MCF 10A (cell line): ENCODE measurements at regions not wholly inside any gene's neighbourhood (a gene's known extent, or its start where the extent isn't known, plus 50 kb on each side); places are given as distances from the start of the nearest gene placed in this dataset.

Source experiments
- BruUV-seq: library from RNA; stranded (reverse); fragments of 400-500 nt; replicated peaks from 2 replicates; lab custom pipeline; 2021; lab: Mats Ljungman, UMichigan
- CTCF ChIA-PET: fragments of 300-600 bp; sonication (Branson Sonifier 250); formaldehyde crosslinking; extraction: SDS; loops from one replicate; lab custom pipeline; 2021; ENCODE audit warnings: antibody characterized with exemption, inconsistent platforms; lab: Yijun Ruan, JAX
- POLR2A ChIA-PET: fragments of 300-600, 350-650 bp; sonication (Branson Sonifier 250); formaldehyde crosslinking; extraction: SDS; loops from one replicate; lab custom pipeline; 2020; ENCODE audit warnings: antibody characterized with exemption, inconsistent platforms; lab: Yijun Ruan, JAX
- DNase-seq: peaks from one replicate; pipeline ENCODE4 v3.0.0-alpha.2; 2018; ENCODE audit not compliant: unreplicated experiment
- H3K27ac Mint-ChIP-seq: one replicate; pipeline ENCODE4 v1.8.0; 2022; ENCODE audit warnings: mild to moderate bottlenecking, low read depth, mixed read lengths; ENCODE audit not compliant: unreplicated experiment
- H3K27me3 Mint-ChIP-seq: one replicate; pipeline ENCODE4 v1.8.0; 2022; ENCODE audit warnings: mixed read lengths; ENCODE audit not compliant: insufficient read depth, unreplicated experiment
- H3K36me3 Mint-ChIP-seq: one replicate; pipeline ENCODE4 v1.8.0; 2022; ENCODE audit warnings: mild to moderate bottlenecking, moderate library complexity, mixed read lengths; ENCODE audit not compliant: insufficient read depth, unreplicated experiment
- H3K4me1 Mint-ChIP-seq: one replicate; pipeline ENCODE4 v1.8.0; 2022; ENCODE audit warnings: mixed read lengths; ENCODE audit not compliant: insufficient read depth, unreplicated experiment
- H3K4me3 Mint-ChIP-seq: one replicate; pipeline ENCODE4 v1.8.0; 2022; ENCODE audit warnings: mild to moderate bottlenecking, moderate library complexity, mixed read lengths; ENCODE audit not compliant: unreplicated experiment
- H3K9me3 Mint-ChIP-seq: one replicate; pipeline ENCODE4 v1.8.0; 2022; ENCODE audit warnings: mixed read lengths; ENCODE audit not compliant: unreplicated experiment
- CTCF ChIP-seq: fragments of 200-600 bp; IDR thresholded peaks from one replicate; pipeline ENCODE4 v1.8.0; 2022; ENCODE audit warnings: antibody characterized with exemption, mild to moderate bottlenecking; ENCODE audit not compliant: unreplicated experiment
- intact Hi-C: fragments of 100-400 bp; cut with micrococcal nuclease; formaldehyde crosslinking; loops from 2 replicates; pipeline ENCODE4 v1.14.1; 2022

DNA sequence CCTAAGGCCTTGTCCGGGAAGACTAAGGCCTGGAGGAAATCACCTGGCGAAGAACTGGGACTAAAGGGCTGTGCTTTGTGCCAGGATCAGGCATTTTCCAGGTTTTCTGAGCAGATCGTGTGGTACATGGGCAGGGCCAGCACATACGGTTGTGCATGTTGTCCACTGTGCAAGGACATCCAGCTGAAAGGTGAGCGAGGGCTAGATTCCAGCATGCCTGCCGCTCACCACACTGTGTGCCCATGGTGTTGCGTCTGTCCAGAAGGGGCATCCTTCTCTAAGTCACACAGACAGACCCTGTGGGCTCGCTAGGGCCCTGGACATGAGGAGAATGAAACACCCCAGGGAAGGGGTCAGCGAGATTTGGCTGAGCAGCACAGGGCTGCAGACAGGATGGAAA lies 80.3 kb upstream of the TAF1B start:
- Mint-ChIP-seq H3K36me3 (no peaks in the 10 kb centered on the region), H3K4me1 (peaks cover 14% of the 10 kb centered on the region), H3K27me3 (no peaks in the 10 kb centered on the region), H3K4me3 (no peak overlapping the region), H3K9me3 (no peaks in the 10 kb centered on the region), H3K27ac (no peak overlapping the region)
- TF ChIP-seq CTCF = no peak
- DNase-seq = no peak
- intact Hi-C loops = no loop called here
- POLR2A ChIA-PET = no interaction called here
- no TSS peak for BruUV-seq
- CTCF ChIA-PET = no interaction called here

GRCh38 chr2:9763356-9764152 lies 79.7 kb upstream of the TAF1B start:
- CTCF ChIA-PET = interaction anchor here (0.5 kb wide), 1 partner anchor 143 kb away, joined by 3 read pairs; no protein-coding TSS in a partner anchor
- H3K36me3 Mint-ChIP-seq = no peaks in the 10 kb centered on the region
- intact Hi-C loops = no loop called here
- H3K9me3 Mint-ChIP-seq = no peaks in the 10 kb centered on the region
- no peak for TF ChIP-seq CTCF
- BruUV-seq = no TSS peak
- no peak overlapping the region for H3K4me3 Mint-ChIP-seq
- no peaks in the 10 kb centered on the region for H3K27me3 Mint-ChIP-seq
- H3K4me1 Mint-ChIP-seq = peaks cover 14% of the 10 kb centered on the region
- DNase-seq = no peak
- H3K27ac Mint-ChIP-seq = no peak overlapping the region
- POLR2A ChIA-PET = interaction anchor here (1.0 kb wide), 1 partner anchor 10 kb away, joined by 4 read pairs; no protein-coding TSS in a partner anchor

DNA sequence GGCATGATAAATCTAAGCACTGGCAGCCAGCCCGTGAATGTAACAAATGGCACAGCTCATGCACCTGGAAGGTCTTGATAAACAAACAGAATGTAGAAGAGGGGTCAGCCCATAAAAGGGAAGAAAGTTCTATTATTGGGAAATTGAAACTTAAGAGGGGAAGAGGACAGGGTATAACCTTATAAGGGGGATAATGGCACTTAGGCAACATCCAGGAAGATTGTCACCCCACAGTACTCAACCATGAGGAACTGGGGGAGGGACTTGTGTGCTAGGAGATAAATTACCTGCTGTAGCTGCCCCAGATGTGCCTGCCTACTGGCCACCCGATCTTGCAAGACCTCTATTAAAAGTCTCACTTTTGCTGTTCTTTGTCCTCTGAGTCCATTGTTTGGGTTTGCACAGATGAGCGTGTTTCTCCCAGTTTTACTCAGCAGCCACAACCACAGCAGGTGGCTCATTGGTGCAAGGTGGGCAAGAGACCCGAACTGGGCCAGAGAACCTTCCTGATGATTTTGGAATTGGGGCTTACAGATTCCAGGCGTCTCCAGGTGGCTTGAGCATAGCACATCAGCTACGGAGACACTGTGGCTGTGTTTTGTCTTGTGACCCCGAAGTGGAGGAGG lies 79.0 kb upstream of the TAF1B start:
- no peak overlapping the region for H3K27ac Mint-ChIP-seq
- no peak for TF ChIP-seq CTCF
- ChIA-PET POLR2A (interaction anchor here (1.0 kb wide), 1 partner anchor 10 kb away, joined by 4 read pairs; no protein-coding TSS in a partner anchor), CTCF (interaction anchor here (0.5 kb wide), 1 partner anchor 143 kb away, joined by 3 read pairs; no protein-coding TSS in a partner anchor)
- H3K4me3 Mint-ChIP-seq = no peak overlapping the region
- no TSS peak for BruUV-seq
- no peak for DNase-seq
- H3K9me3 Mint-ChIP-seq = no peaks in the 10 kb centered on the region
- H3K4me1 Mint-ChIP-seq = peaks cover 15% of the 10 kb centered on the region
- no peaks in the 10 kb centered on the region for H3K36me3 Mint-ChIP-seq
- intact Hi-C loops = no loop called here
- H3K27me3 Mint-ChIP-seq = no peaks in the 10 kb centered on the region
